Naive thymus-derived CD4-positive, alpha-beta T cell (primary cell): ENCODE measurements at regions not wholly inside any gene's neighbourhood (a gene's known extent, or its start where the extent isn't known, plus 50 kb on each side); places are given as distances from the start of the nearest gene placed in this dataset.

ENCODE experiments used
- ATAC-seq: fragments of 150-1000 bp; cut with Tn5 transposase; 2 replicates; pipeline ENCODE4 v1.10.0; 2021; ENCODE audit warnings: mild to moderate bottlenecking, moderate library complexity
- CTCF ChIA-PET: fragments of 350-600 bp; sonication (Branson Sonifier 250); formaldehyde crosslinking; loops from one replicate; lab custom pipeline; 2021; ENCODE audit warnings: antibody characterized with exemption; lab: Charles Lee
- POLR2A ChIA-PET: fragments of 350-600 bp; sonication (Branson Sonifier 250); formaldehyde crosslinking; loops from one replicate; lab custom pipeline; 2021; ENCODE audit warnings: antibody characterized with exemption, inconsistent platforms; lab: Charles Lee
- DNase-seq, 9 donors: peaks; one replicate each; pipeline versions ENCODE4 v3.0.0 to v3.0.0-alpha.2; 2020 to 2022; ENCODE audit warnings: mixed read lengths in 1 of 9
- H3K27ac ChIP-seq: one replicate; pipeline ENCODE4 v1.7.0; 2013; ENCODE audit warnings: mild to moderate bottlenecking, low read depth, low read length, moderate library complexity
- H3K27me3 ChIP-seq, 2 donors: one replicate each; pipeline ENCODE4 v1.7.0; 2013; ENCODE audit warnings: low read length in 2 of 2, mild to moderate bottlenecking in 2 of 2, moderate library complexity in 2 of 2; ENCODE audit not compliant: control insufficient read depth in 2 of 2, insufficient read depth in 2 of 2
- H3K36me3 ChIP-seq, 3 experiments: 1 replicate in 2 of 3; 2 replicates in 1 of 3; pipeline ENCODE4 v1.7.0; 2013; ENCODE audit warnings: low read length in 3 of 3, mild to moderate bottlenecking in 3 of 3, moderate library complexity in 1 of 3; ENCODE audit not compliant: insufficient read depth in 3 of 3, control insufficient read depth in 2 of 3
- H3K4me1 ChIP-seq, 2 donors: one replicate each; pipeline ENCODE4 v1.7.0; 2013; ENCODE audit warnings: low read length in 2 of 2, mild to moderate bottlenecking in 2 of 2, moderate library complexity in 1 of 2; ENCODE audit not compliant: control insufficient read depth in 2 of 2, insufficient read depth in 2 of 2
- H3K4me3 ChIP-seq: 2 replicates; pipeline ENCODE4 v1.7.0; 2013; ENCODE audit warnings: mild to moderate bottlenecking, low read length
- H3K9me3 ChIP-seq, 3 experiments: 1 replicate in 2 of 3; 2 replicates in 1 of 3; pipeline ENCODE4 v1.7.0; 2013; ENCODE audit warnings: low read length in 3 of 3; ENCODE audit not compliant: control insufficient read depth in 2 of 3
- H3K27ac Mint-ChIP-seq, 9 donors: one replicate each; pipeline ENCODE4 v1.8.0; 2020 to 2022; ENCODE audit warnings: mixed read lengths in 9 of 9, mild to moderate bottlenecking in 8 of 9, moderate library complexity in 5 of 9, inconsistent platforms in 2 of 9
- H3K27me3 Mint-ChIP-seq, 5 donors: one replicate each; pipeline ENCODE4 v1.8.0; 2021 to 2022; ENCODE audit warnings: mixed read lengths in 5 of 5, mild to moderate bottlenecking in 1 of 5
- H3K36me3 Mint-ChIP-seq, 5 donors: one replicate each; pipeline ENCODE4 v1.8.0; 2020 to 2022; ENCODE audit warnings: mixed read lengths in 5 of 5, mild to moderate bottlenecking in 3 of 5, inconsistent platforms in 1 of 5
- H3K4me1 Mint-ChIP-seq, 7 donors: one replicate each; pipeline ENCODE4 v1.8.0; 2020 to 2022; ENCODE audit warnings: mixed read lengths in 7 of 7, mild to moderate bottlenecking in 3 of 7, inconsistent platforms in 1 of 7
- H3K4me3 Mint-ChIP-seq, 10 donors: one replicate each; pipeline ENCODE4 v1.8.0; 2020 to 2022; ENCODE audit warnings: mild to moderate bottlenecking in 10 of 10, mixed read lengths in 10 of 10, moderate library complexity in 6 of 10, inconsistent platforms in 2 of 10
- H3K9me3 Mint-ChIP-seq, 11 donors: one replicate each; pipeline ENCODE4 v1.8.0; 2020 to 2022; ENCODE audit warnings: mixed read lengths in 11 of 11, mild to moderate bottlenecking in 4 of 11, inconsistent platforms in 1 of 11, moderate library complexity in 1 of 11
- intact Hi-C, 2 donors: fragments of 100-400 bp; cut with micrococcal nuclease; formaldehyde crosslinking; loops; one replicate each; pipeline ENCODE4 v1.15.1; 2023

- DNase-seq: no peak
- H3K27me3 ChIP-seq: no peaks in the 10 kb centered on the region
- POLR2A ChIA-PET: no interaction called here
- Mint-ChIP-seq H3K9me3 (peaks cover 0 to 2% (median 0%) of the 10 kb centered on the region in 11 donors), H3K4me3 (no peak overlapping the region), H3K27ac (no peak overlapping the region), H3K36me3 (peaks cover 0 to 3% (median 0%) of the 10 kb centered on the region in 5 donors), H3K4me1 (no peaks in the 10 kb centered on the region), H3K27me3 (peaks cover 3 to 20% (median 9%) of the 10 kb centered on the region in 5 donors)
- intact Hi-C loops: no loop called here
- H3K27ac ChIP-seq: no peak overlapping the region
- H3K36me3 ChIP-seq: no peaks in the 10 kb centered on the region
- no peak for ATAC-seq
- H3K4me1 ChIP-seq: no peaks in the 10 kb centered on the region
- H3K4me3 ChIP-seq: no peak overlapping the region
- CTCF ChIA-PET: no interaction called here
- no peaks in the 10 kb centered on the region for H3K9me3 ChIP-seq
Measured at GRCh38 chr13:44063881-44064280, 184.2 kb downstream of the LACC1 start.

GRCh38 chr13:44064357-44064756, 184.7 kb downstream of the LACC1 start:
- Mint-ChIP-seq H3K27ac (no peak overlapping the region), H3K27me3 (peaks cover 1 to 25% (median 10%) of the 10 kb centered on the region in 5 donors), H3K36me3 (peaks cover 0 to 3% (median 0%) of the 10 kb centered on the region in 5 donors), H3K9me3 (peaks cover 0 to 2% (median 0%) of the 10 kb centered on the region in 11 donors), H3K4me1 (no peaks in the 10 kb centered on the region), H3K4me3 (no peak overlapping the region)
- ChIA-PET CTCF (no interaction called here), POLR2A (no interaction called here)
- Histone ChIP-seq H3K4me3 (no peak overlapping the region), H3K27ac (no peak overlapping the region), H3K27me3 (no peaks in the 10 kb centered on the region), H3K36me3 (no peaks in the 10 kb centered on the region), H3K9me3 (no peaks in the 10 kb centered on the region), H3K4me1 (no peaks in the 10 kb centered on the region)
- DNase-seq (no peak), ATAC-seq (no peak)
- intact Hi-C loops: no loop called here

GRCh38 chr13:44068169-44068568, 188.5 kb downstream of the LACC1 start:
- Mint-ChIP-seq H3K27me3 (peaks cover 0 to 27% (median 8%) of the 10 kb centered on the region in 5 donors), H3K4me1 (no peaks in the 10 kb centered on the region), H3K27ac (no peak overlapping the region), H3K36me3 (peaks cover 0 to 8% (median 2%) of the 10 kb centered on the region in 5 donors), H3K4me3 (no peak overlapping the region), H3K9me3 (peaks cover 0 to 33% (median 13%) of the 10 kb centered on the region in 11 donors)
- no peak overlapping the region for H3K27ac ChIP-seq
- no peaks in the 10 kb centered on the region for H3K27me3 ChIP-seq
- ATAC-seq (no peak), DNase-seq (no peak)
- no peak overlapping the region for H3K4me3 ChIP-seq
- ChIA-PET POLR2A (no interaction called here), CTCF (no interaction called here)
- no peaks in the 10 kb centered on the region for H3K4me1 ChIP-seq
- no peaks in the 10 kb centered on the region for H3K9me3 ChIP-seq
- intact Hi-C loops: no loop called here
- no peaks in the 10 kb centered on the region for H3K36me3 ChIP-seq

GRCh38 chr13:44068737-44069136, 189.0 kb downstream of the LACC1 start:
- Mint-ChIP-seq H3K4me3 (no peak overlapping the region), H3K36me3 (peaks cover 0 to 8% (median 2%) of the 10 kb centered on the region in 5 donors), H3K4me1 (no peaks in the 10 kb centered on the region), H3K9me3 (peaks cover 2 to 37% (median 13%) of the 10 kb centered on the region in 11 donors), H3K27ac (no peak overlapping the region), H3K27me3 (peaks cover 0 to 27% (median 8%) of the 10 kb centered on the region in 5 donors)
- ChIA-PET POLR2A (no interaction called here), CTCF (no interaction called here)
- H3K36me3 ChIP-seq: no peaks in the 10 kb centered on the region
- H3K27me3 ChIP-seq: no peaks in the 10 kb centered on the region
- intact Hi-C loops: no loop called here
- DNase-seq (no peak), ATAC-seq (no peak)
- H3K9me3 ChIP-seq: no peaks in the 10 kb centered on the region
- no peaks in the 10 kb centered on the region for H3K4me1 ChIP-seq
- H3K4me3 ChIP-seq: no peak overlapping the region
- no peak overlapping the region for H3K27ac ChIP-seq

- ChIA-PET CTCF (no interaction called here), POLR2A (no interaction called here)
- H3K27me3 Mint-ChIP-seq: peaks cover 0 to 17% (median 0%) of the 10 kb centered on the region in 5 donors
- H3K27ac Mint-ChIP-seq: no peak overlapping the region
- no peak overlapping the region for H3K4me3 Mint-ChIP-seq
- H3K36me3 Mint-ChIP-seq: peaks cover 0 to 6% (median 2%) of the 10 kb centered on the region in 5 donors
- H3K36me3 ChIP-seq: no peaks in the 10 kb centered on the region
- no peaks in the 10 kb centered on the region for H3K9me3 ChIP-seq
- H3K9me3 Mint-ChIP-seq: peaks cover 2 to 37% (median 13%) of the 10 kb centered on the region in 11 donors
- H3K4me3 ChIP-seq: no peak overlapping the region
- ATAC-seq (no peak), DNase-seq (no peak)
- H3K27ac ChIP-seq: no peak overlapping the region
- H3K4me1 Mint-ChIP-seq: no peaks in the 10 kb centered on the region
- H3K4me1 ChIP-seq: no peaks in the 10 kb centered on the region
- H3K27me3 ChIP-seq: no peaks in the 10 kb centered on the region
- intact Hi-C loops: no loop called here
Measured at GRCh38 chr13:44072536-44072935, 192.8 kb downstream of the LACC1 start.

GRCh38 chr13:44074611-44075010, 194.9 kb downstream of the LACC1 start:
- intact Hi-C loops: no loop called here
- no peak for DNase-seq
- Histone ChIP-seq H3K9me3 (no peaks in the 10 kb centered on the region), H3K36me3 (no peaks in the 10 kb centered on the region), H3K4me1 (no peaks in the 10 kb centered on the region), H3K27me3 (no peaks in the 10 kb centered on the region), H3K4me3 (no peak overlapping the region), H3K27ac (no peak overlapping the region)
- Mint-ChIP-seq H3K27ac (no peak overlapping the region), H3K27me3 (peaks cover 0 to 4% (median 2%) of the 10 kb centered on the region in 5 donors), H3K36me3 (peaks cover 0 to 6% (median 2%) of the 10 kb centered on the region in 5 donors), H3K9me3 (peaks cover 2 to 34% (median 13%) of the 10 kb centered on the region in 11 donors), H3K4me1 (no peaks in the 10 kb centered on the region), H3K4me3 (no peak overlapping the region)
- ChIA-PET POLR2A (no interaction called here), CTCF (interaction anchor here (0.6 kb wide), 1 partner anchor 146 kb away, joined by 4 read pairs; no protein-coding TSS in a partner anchor)
- no peak for ATAC-seq

GRCh38 chr13:44075113-44075512, 195.4 kb downstream of the LACC1 start:
- no peak overlapping the region for H3K4me3 Mint-ChIP-seq
- CTCF ChIA-PET: interaction anchor here (0.6 kb wide), 1 partner anchor 146 kb away, joined by 4 read pairs; no protein-coding TSS in a partner anchor

More at GRCh38 chr13:44075113-44075512, 195.4 kb downstream of the LACC1 start:
- Mint-ChIP-seq H3K9me3 (peaks cover 2 to 31% (median 13%) of the 10 kb centered on the region in 11 donors), H3K36me3 (peaks cover 0 to 6% (median 0%) of the 10 kb centered on the region in 5 donors), H3K4me1 (no peaks in the 10 kb centered on the region), H3K27me3 (peaks cover 0 to 4% (median 0%) of the 10 kb centered on the region in 5 donors), H3K27ac (no peak overlapping the region)
- no peak for DNase-seq
- Histone ChIP-seq H3K36me3 (no peaks in the 10 kb centered on the region), H3K4me1 (no peaks in the 10 kb centered on the region), H3K4me3 (no peak overlapping the region), H3K27me3 (no peaks in the 10 kb centered on the region), H3K9me3 (no peaks in the 10 kb centered on the region), H3K27ac (no peak overlapping the region)
- no peak for ATAC-seq
- intact Hi-C loops: no loop called here
- POLR2A ChIA-PET: no interaction called here
